Coronary artery (tissue), 2 donors: ENCODE measurements at regions not wholly inside any gene's neighbourhood (a gene's known extent, or its start where the extent isn't known, plus 50 kb on each side); places are given as distances from the start of the nearest gene placed in this dataset.

Experiments used
- DNase-seq: peaks from one replicate; pipeline ENCODE4 v3.0.0-alpha.2; 2017; ENCODE audit warnings: low spot score
- H3K27ac ChIP-seq, 2 donors: fragments of 200-600 bp; sonication (generic); one replicate each; pipeline ENCODE4 v1.5.1; 2016 to 2019
- H3K4me3 ChIP-seq: fragments of 200-600 bp; sonication (generic); 2 replicates; pipeline ENCODE4 v1.5.1; 2016; ENCODE audit warnings: mild to moderate bottlenecking, moderate library complexity
- CTCF ChIP-seq: fragments of 200-600 bp; sonication (generic); IDR thresholded peaks from one replicate; pipeline ENCODE4 v1.5.1; 2019; ENCODE audit warnings: antibody characterized with exemption

GRCh38 chr13:26998292-26998691 lies 173.3 kb downstream of the USP12 start:
- H3K4me3 ChIP-seq: no peak overlapping the region
- no peak overlapping the region for H3K27ac ChIP-seq
- no peak for TF ChIP-seq CTCF
- no peak for DNase-seq

- Histone ChIP-seq H3K4me3 (no peak overlapping the region), H3K27ac (no peak overlapping the region)
- DNase-seq: no peak
- TF ChIP-seq CTCF: no peak
Measured at GRCh38 chr13:26996965-26997752, 174.5 kb downstream of the USP12 start.

- H3K27ac ChIP-seq: no peak overlapping the region
- H3K4me3 ChIP-seq: no peak overlapping the region
- DNase-seq: no peak
- no peak for TF ChIP-seq CTCF
Measured at GRCh38 chr13:26995159-26995558, 176.5 kb downstream of the USP12 start.

GRCh38 chr13:26993780-26994179 lies 177.8 kb downstream of the USP12 start:
- H3K27ac ChIP-seq: no peak overlapping the region

GRCh38 chr13:26992951-26993719 lies 178.5 kb downstream of the USP12 start:
- no peak for DNase-seq

More at GRCh38 chr13:26993780-26994179, 177.8 kb downstream of the USP12 start:
- DNase-seq: no peak
- no peak overlapping the region for H3K4me3 ChIP-seq
- no peak for TF ChIP-seq CTCF

GRCh38 chr13:26991508-26992181 lies 180.0 kb downstream of the USP12 start:
- DNase-seq: no peak
- TF ChIP-seq CTCF: no peak
- Histone ChIP-seq H3K4me3 (no peak overlapping the region), H3K27ac (peak overlapping the region; percentile 72 to 81)

More at GRCh38 chr13:26992951-26993719, 178.5 kb downstream of the USP12 start:
- Histone ChIP-seq H3K27ac (peak overlapping the region; percentile 52 to 81), H3K4me3 (no peak overlapping the region)
- TF ChIP-seq CTCF: no peak
